Uterus (tissue), 2 donors: ENCODE measurements at regions not wholly inside any gene's neighbourhood (a gene's known extent, or its start where the extent isn't known, plus 50 kb on each side); places are given as distances from the start of the nearest gene placed in this dataset.

Experiments used
- POLR2A ChIP-seq, 2 donors: fragments of 450-650 bp; IDR thresholded peaks; one replicate each; pipeline ENCODE4 v1.6.1; 2016; ENCODE audit warnings: antibody characterized with exemption in 2 of 2, mild to moderate bottlenecking in 1 of 2, moderate library complexity in 1 of 2
- TF ChIP-seq, protein P1 (sequence below), 4 experiments: fragments of 200-600 bp in 2 of 4; fragments of 450-650 bp in 2 of 4; sonication (generic) in 2 of 4; IDR thresholded peaks; one replicate each; pipeline ENCODE4 v1.5.1; 2016 to 2019; ENCODE audit warnings: antibody characterized with exemption in 4 of 4, mild to moderate bottlenecking in 2 of 4, moderate library complexity in 1 of 4

DNA sequence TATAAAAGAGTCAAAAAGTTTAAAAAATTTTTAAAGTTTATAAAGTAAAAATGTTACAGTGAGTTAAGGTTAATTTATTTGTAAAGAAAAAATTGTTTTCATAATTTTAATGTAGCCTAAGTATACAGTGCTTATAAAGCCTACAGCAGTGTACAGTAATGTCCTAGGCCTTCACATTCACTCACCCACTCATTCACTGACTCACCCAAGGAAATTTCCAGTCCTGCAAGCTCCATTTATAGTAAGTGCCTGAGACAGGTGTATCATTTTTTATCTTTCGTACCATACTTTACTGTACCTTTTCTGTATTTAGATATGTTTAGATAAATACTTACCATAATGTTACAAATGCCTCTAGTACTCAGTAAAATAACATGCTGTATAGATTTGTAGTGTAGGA lies 269.7 kb upstream of the PHF14 start:
- no peak for TF ChIP-seq POLR2A (IDR thresholded peaks at IDR 0.05)
- TF ChIP-seq, protein P1, sequence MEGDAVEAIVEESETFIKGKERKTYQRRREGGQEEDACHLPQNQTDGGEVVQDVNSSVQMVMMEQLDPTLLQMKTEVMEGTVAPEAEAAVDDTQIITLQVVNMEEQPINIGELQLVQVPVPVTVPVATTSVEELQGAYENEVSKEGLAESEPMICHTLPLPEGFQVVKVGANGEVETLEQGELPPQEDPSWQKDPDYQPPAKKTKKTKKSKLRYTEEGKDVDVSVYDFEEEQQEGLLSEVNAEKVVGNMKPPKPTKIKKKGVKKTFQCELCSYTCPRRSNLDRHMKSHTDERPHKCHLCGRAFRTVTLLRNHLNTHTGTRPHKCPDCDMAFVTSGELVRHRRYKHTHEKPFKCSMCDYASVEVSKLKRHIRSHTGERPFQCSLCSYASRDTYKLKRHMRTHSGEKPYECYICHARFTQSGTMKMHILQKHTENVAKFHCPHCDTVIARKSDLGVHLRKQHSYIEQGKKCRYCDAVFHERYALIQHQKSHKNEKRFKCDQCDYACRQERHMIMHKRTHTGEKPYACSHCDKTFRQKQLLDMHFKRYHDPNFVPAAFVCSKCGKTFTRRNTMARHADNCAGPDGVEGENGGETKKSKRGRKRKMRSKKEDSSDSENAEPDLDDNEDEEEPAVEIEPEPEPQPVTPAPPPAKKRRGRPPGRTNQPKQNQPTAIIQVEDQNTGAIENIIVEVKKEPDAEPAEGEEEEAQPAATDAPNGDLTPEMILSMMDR (IDR thresholded peaks at IDR 0.05): no peak
